Omental fat pad (tissue), 3 donors: ENCODE measurements at regions not wholly inside any gene's neighbourhood (a gene's known extent, or its start where the extent isn't known, plus 50 kb on each side); places are given as distances from the start of the nearest gene placed in this dataset.

ENCODE experiments used
- ATAC-seq: fragments of 150-250 bp; one replicate; pipeline ENCODE4 v1.9.1; 2016; ENCODE audit warnings: mild to moderate bottlenecking, moderate library complexity; ENCODE audit not compliant: low FRiP score
- DNase-seq: peaks from one replicate; pipeline ENCODE4 v3.0.0-alpha.2; 2019; ENCODE audit warnings: low spot score
- TF ChIP-seq, protein P1 (sequence below), 3 donors: fragments of 450-650 bp; IDR thresholded peaks; one replicate each; pipeline ENCODE4 v1.5.1; 2016 to 2017; ENCODE audit warnings: antibody characterized with exemption in 3 of 3, mild to moderate bottlenecking in 3 of 3, moderate library complexity in 2 of 3

GRCh38 chr18:33853187-33853586, 275.2 kb downstream of the ASXL3 start:
- TF ChIP-seq, protein P1, sequence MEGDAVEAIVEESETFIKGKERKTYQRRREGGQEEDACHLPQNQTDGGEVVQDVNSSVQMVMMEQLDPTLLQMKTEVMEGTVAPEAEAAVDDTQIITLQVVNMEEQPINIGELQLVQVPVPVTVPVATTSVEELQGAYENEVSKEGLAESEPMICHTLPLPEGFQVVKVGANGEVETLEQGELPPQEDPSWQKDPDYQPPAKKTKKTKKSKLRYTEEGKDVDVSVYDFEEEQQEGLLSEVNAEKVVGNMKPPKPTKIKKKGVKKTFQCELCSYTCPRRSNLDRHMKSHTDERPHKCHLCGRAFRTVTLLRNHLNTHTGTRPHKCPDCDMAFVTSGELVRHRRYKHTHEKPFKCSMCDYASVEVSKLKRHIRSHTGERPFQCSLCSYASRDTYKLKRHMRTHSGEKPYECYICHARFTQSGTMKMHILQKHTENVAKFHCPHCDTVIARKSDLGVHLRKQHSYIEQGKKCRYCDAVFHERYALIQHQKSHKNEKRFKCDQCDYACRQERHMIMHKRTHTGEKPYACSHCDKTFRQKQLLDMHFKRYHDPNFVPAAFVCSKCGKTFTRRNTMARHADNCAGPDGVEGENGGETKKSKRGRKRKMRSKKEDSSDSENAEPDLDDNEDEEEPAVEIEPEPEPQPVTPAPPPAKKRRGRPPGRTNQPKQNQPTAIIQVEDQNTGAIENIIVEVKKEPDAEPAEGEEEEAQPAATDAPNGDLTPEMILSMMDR (IDR thresholded peaks at IDR 0.05), result no peak
- no peak for ATAC-seq
- DNase-seq, result no peak

GRCh38 chr18:33851546-33852078, 273.6 kb downstream of the ASXL3 start:
- ATAC-seq, result no peak
- no peak for DNase-seq
- TF ChIP-seq, protein P1 (IDR thresholded peaks at IDR 0.05), result no peak

- TF ChIP-seq, protein P1 (IDR thresholded peaks at IDR 0.05), result no peak
- ATAC-seq, result no peak
- DNase-seq, result no peak
These were observed 271.7 kb downstream of the ASXL3 start for GRCh38 chr18:33849731-33850130.

- ATAC-seq, result no peak
These were observed 266.2 kb downstream of the ASXL3 start for GRCh38 chr18:33844232-33844631.

DNA sequence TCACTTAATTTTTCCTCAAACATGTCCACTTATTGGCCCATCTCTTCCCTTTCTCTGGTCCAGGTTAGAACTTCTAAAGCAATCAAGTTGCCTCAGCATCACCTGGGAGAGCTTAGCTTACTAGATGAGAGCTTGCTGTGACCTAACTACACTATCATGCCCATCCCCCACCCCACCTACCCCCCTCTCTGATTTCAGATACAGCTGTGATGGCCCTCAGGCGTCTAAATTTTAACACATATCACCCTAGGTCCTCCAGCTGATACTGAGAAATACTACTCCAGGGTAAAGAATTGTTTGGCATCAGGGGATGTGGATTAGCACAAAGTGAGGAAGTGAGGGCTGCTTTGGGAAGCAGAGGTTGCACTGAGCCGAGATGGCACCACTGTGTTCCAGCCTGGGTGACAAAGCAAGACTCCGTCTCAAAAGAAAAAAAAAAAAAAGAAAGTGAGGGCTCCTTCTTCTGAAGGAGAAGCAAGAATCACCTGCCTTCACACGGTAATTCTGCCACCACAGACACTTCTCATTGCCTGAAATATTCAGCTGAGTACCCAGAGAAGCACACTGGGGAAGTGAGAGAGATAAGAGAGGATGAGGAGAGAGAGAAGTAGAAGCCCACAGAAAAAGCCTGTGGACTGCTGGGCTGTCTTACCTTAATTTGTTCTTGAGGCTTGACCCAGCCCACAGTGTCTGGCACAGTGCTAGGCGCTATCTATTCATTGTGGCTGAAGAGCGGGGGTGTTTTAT, 263.4 kb downstream of the ASXL3 start:
- ATAC-seq, result no peak
- TF ChIP-seq, protein P1 (IDR thresholded peaks at IDR 0.05), result no peak
- no peak for DNase-seq

More at GRCh38 chr18:33844232-33844631, 266.2 kb downstream of the ASXL3 start:
- TF ChIP-seq, protein P1 (IDR thresholded peaks at IDR 0.05), result no peak
- no peak for DNase-seq

DNA sequence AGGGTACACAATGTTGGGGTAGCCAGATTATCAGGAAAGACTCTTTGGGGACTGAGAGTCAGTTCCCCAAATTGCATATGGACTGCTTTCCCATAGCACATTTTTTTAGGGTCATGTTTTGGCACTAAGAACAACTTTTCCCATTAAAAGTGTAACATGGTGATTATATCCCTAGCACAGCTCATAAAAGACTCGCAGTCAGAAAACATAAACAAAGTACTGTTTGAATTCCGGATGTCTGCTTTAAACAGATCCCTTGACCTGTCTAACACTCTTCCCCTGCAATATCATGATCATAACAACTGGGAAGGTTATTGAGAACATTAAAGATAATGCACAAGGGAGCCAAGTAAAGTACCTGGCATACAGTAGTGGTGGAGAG, 262.2 kb downstream of the ASXL3 start:
- DNase-seq (no peak), ATAC-seq (no peak)
- TF ChIP-seq, protein P1 (IDR thresholded peaks at IDR 0.05), result no peak
